ENCODE measurements at regions not wholly inside any gene's neighbourhood (a gene's known extent, or its start where the extent isn't known, plus 50 kb on each side); places are given as distances from the start of the nearest gene placed in this dataset.

GRCh38 chr4:96983830-96984229, 1143.9 kb downstream of the PDHA2 start:
- TF ChIP-seq CTCF (IDR thresholded peaks at IDR 0.05; ENCODE audit: low read length) (no peak), EZH2 (IDR thresholded peaks at IDR 0.05; ENCODE audit: borderline replicate concordance, low read length) (no peak)
